ENCODE measurements at regions not wholly inside any gene's neighbourhood (a gene's known extent, or its start where the extent isn't known, plus 50 kb on each side); places are given as distances from the start of the nearest gene placed in this dataset.

- ATAC-seq (no peak), DNase-seq (ENCODE audit: low spot score) (no peak)
- H3K9me3 Mint-ChIP-seq: peaks cover 10% of the 10 kb centered on the region; the same call in 1 of the 2 replicates
- ChIA-PET POLR2A (no interaction called here), CTCF (no interaction called here)
- H3K27ac Mint-ChIP-seq: no peak overlapping the region
- no peak for TF ChIP-seq NFE2L1 (CRISPR knock-in tag; IDR thresholded peaks at IDR 0.05)
- TF ChIP-seq AFF4 (CRISPR knock-in tag; IDR thresholded peaks at IDR 0.05; ENCODE audit: borderline replicate concordance): no peak
- TF ChIP-seq AR (CRISPR knock-in tag; IDR thresholded peaks at IDR 0.05): no peak
- no peak for TF ChIP-seq ZNF396 (CRISPR knock-in tag; IDR thresholded peaks at IDR 0.05; ENCODE audit: borderline replicate concordance)
- no peak for TF ChIP-seq NR3C1 (CRISPR knock-in tag; conservative IDR thresholded peaks at IDR 0.05; ENCODE audit: low read depth)
- H3K27me3 Mint-ChIP-seq (ENCODE audit: low read depth): peaks cover 10% of the 10 kb centered on the region
- no peak overlapping the region for H3K4me3 Mint-ChIP-seq
- H3K36me3 Mint-ChIP-seq: no peaks in the 10 kb centered on the region
- peaks cover 13% of the 10 kb centered on the region for H3K4me1 Mint-ChIP-seq
These were observed 259.6 kb upstream of the SESN3 start for GRCh38 chr11:95490625-95491024.

GRCh38 chr11:95487938-95488337, 256.9 kb upstream of the SESN3 start:
- Mint-ChIP-seq H3K9me3 (peaks cover 21% of the 10 kb centered on the region), H3K36me3 (peaks cover 6% of the 10 kb centered on the region; the same call in 1 of the 2 replicates), H3K27me3 (ENCODE audit: low read depth) (peaks cover 10% of the 10 kb centered on the region), H3K4me1 (peaks cover 13% of the 10 kb centered on the region), H3K27ac (no peak overlapping the region), H3K4me3 (no peak overlapping the region)
- ChIA-PET POLR2A (no interaction called here), CTCF (interaction anchor here (1.0 kb wide), 1 partner anchor 336 kb away, joined by 3 read pairs; no protein-coding TSS in a partner anchor)
- TF ChIP-seq CREM (CRISPR knock-in tag; IDR thresholded peaks at IDR 0.05) (no peak), FOXJ3 (CRISPR knock-in tag; IDR thresholded peaks at IDR 0.05; ENCODE audit: borderline replicate concordance) (no peak), ZNF263 (CRISPR knock-in tag; IDR thresholded peaks at IDR 0.05; ENCODE audit: low read depth) (no peak), ZNF423 (CRISPR knock-in tag; IDR thresholded peaks at IDR 0.05) (no peak), CBFB (CRISPR knock-in tag; IDR thresholded peaks at IDR 0.05; ENCODE audit: low read depth) (no peak), MXD4 (CRISPR knock-in tag; IDR thresholded peaks at IDR 0.05; ENCODE audit: borderline replicate concordance) (no peak), ARID4B (CRISPR knock-in tag; IDR thresholded peaks at IDR 0.05; ENCODE audit: borderline replicate concordance) (no peak), ZNF219 (CRISPR knock-in tag; IDR thresholded peaks at IDR 0.05; ENCODE audit: borderline replicate concordance) (no peak), GABPB1 (CRISPR knock-in tag; IDR thresholded peaks at IDR 0.05) (no peak), RELA (CRISPR knock-in tag; IDR thresholded peaks at IDR 0.05; ENCODE audit: borderline replicate concordance) (no peak), ERG (CRISPR knock-in tag; IDR thresholded peaks at IDR 0.05) (no peak), NR1H2 (CRISPR knock-in tag; IDR thresholded peaks at IDR 0.05) (no peak)
- peak; percentile 47 for ATAC-seq
- no peak for DNase-seq (ENCODE audit: low spot score)

Data from WTC11 (cell line).